ENCODE measurements at regions not wholly inside any gene's neighbourhood (a gene's known extent, or its start where the extent isn't known, plus 50 kb on each side); places are given as distances from the start of the nearest gene placed in this dataset.

DNA sequence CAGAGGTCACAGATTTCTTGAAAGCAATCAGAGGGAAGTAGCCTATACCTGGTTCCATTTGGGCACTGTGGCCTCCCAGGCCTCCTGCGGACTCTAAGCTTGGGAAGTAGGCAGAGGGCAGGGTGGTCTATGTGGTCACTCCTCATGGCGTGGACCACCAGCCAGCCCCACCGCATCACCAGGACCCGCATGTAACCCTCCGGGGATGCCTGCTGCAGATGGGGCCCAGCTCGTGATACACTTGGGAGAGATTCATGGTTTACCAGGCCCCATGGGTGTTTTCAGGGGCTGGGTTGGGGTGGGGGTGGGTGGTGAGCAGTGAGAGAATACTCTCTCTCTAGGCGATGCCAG, 123.7 kb downstream of the ASB7 start:
- TF ChIP-seq RAD21 (IDR thresholded peaks at IDR 0.05 in 1 of 2, conservative IDR thresholded peaks at IDR 0.05 in 1 of 2; ENCODE audit: low read depth in 2 of 2, low read length in 2 of 2) (no peak), EZH2 (IDR thresholded peaks at IDR 0.05; ENCODE audit: low read depth, low read length, severe bottlenecking) (no peak), YY1 (IDR thresholded peaks at IDR 0.05; ENCODE audit: low read depth, low read length) (no peak)

Data from H1 (cell line).